GM23248 (cell line): ENCODE measurements at regions not wholly inside any gene's neighbourhood (a gene's known extent, or its start where the extent isn't known, plus 50 kb on each side); places are given as distances from the start of the nearest gene placed in this dataset.

Experiments
- EZH2 ChIP-seq: fragments of 200-600 bp; sonication (generic); IDR thresholded peaks from 2 replicates; pipeline ENCODE4 v1.6.1; 2018; ENCODE audit warnings: antibody characterized with exemption, mild to moderate bottlenecking; ENCODE audit not compliant: insufficient read depth, poor library complexity, severe bottlenecking
- EZH2phosphoT487 ChIP-seq: fragments of 200-600 bp; sonication (generic); IDR thresholded peaks from 2 replicates; pipeline ENCODE4 v1.6.1; 2018; ENCODE audit warnings: antibody characterized with exemption, moderate library complexity, mild to moderate bottlenecking, low read depth; ENCODE audit not compliant: insufficient read depth

- TF ChIP-seq EZH2 = no peak
- no peak for TF ChIP-seq EZH2phosphoT487
Measured at GRCh38 chr12:118790578-118790977, 190.8 kb upstream of the SRRM4 start.
